ENCODE measurements at regions not wholly inside any gene's neighbourhood (a gene's known extent, or its start where the extent isn't known, plus 50 kb on each side); places are given as distances from the start of the nearest gene placed in this dataset.

DNA sequence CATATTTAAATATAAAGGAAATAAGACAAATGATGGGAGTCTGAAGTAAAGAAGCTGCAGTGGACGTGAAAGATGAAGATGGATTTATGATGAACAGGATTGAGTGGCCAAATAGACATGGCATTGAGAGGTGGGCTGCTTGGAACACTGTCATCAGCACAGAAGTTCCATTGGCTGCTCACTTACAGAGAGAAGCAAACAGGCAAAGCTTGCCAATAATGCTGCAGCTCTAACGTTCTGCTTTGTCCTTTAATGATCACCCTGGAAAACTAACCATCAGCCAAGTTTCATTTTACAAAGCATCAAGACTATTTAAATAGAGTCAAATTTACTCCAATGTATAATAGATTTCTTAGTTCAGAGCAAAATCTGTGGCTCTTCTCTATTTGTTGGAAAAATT lies 721.4 kb downstream of the TMTC2 start:
- no peak for TF ChIP-seq ARNT (IDR thresholded peaks at IDR 0.05)
- no peak for TF ChIP-seq FOXK2 (IDR thresholded peaks at IDR 0.05)
- no peak for TF ChIP-seq ELF4 (IDR thresholded peaks at IDR 0.05)
- TF ChIP-seq, protein P1, sequence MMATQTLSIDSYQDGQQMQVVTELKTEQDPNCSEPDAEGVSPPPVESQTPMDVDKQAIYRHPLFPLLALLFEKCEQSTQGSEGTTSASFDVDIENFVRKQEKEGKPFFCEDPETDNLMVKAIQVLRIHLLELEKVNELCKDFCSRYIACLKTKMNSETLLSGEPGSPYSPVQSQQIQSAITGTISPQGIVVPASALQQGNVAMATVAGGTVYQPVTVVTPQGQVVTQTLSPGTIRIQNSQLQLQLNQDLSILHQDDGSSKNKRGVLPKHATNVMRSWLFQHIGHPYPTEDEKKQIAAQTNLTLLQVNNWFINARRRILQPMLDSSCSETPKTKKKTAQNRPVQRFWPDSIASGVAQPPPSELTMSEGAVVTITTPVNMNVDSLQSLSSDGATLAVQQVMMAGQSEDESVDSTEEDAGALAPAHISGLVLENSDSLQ (IDR thresholded peaks at IDR 0.05) = no peak
- no peak for TF ChIP-seq SUZ12 (IDR thresholded peaks at IDR 0.05)
- no peak for TF ChIP-seq LEF1 (IDR thresholded peaks at IDR 0.05; ENCODE audit: borderline replicate concordance)
- TF ChIP-seq NFRKB (IDR thresholded peaks at IDR 0.05) = no peak
- no peak for TF ChIP-seq ZNF384 (IDR thresholded peaks at IDR 0.05)
- TF ChIP-seq SP1 (IDR thresholded peaks at IDR 0.05) = no peak
- TF ChIP-seq TARDBP (IDR thresholded peaks at IDR 0.05) = no peak
- TF ChIP-seq FOXA1 (IDR thresholded peaks at IDR 0.05) = no peak
- TF ChIP-seq CTBP1 (IDR thresholded peaks at IDR 0.05; ENCODE audit: borderline replicate concordance) = no peak
- TF ChIP-seq HDGF (IDR thresholded peaks at IDR 0.05; ENCODE audit: borderline replicate concordance) = no peak
- TF ChIP-seq BHLHE40 (IDR thresholded peaks at IDR 0.05; ENCODE audit: borderline replicate concordance) = no peak
